Smooth muscle cell (in vitro differentiated cells): ENCODE measurements at regions not wholly inside any gene's neighbourhood (a gene's known extent, or its start where the extent isn't known, plus 50 kb on each side); places are given as distances from the start of the nearest gene placed in this dataset.

ENCODE experiments used
- DNase-seq: peaks from one replicate; lab custom pipeline; 2025; ENCODE audit not compliant: unreplicated experiment; lab: John Stamatoyannopoulos, UW
- H2AFZ ChIP-seq: fragments of 200-600 bp; sonication (generic); 2 replicates; pipeline ENCODE4 v1.6.0; 2016; ENCODE audit warnings: antibody characterized with exemption, low read depth, mild to moderate bottlenecking
- H3F3A ChIP-seq: fragments of 200-600 bp; sonication (generic); 2 replicates; pipeline ENCODE4 v1.6.0; 2017; ENCODE audit warnings: antibody characterized with exemption, low read depth
- H3K27ac ChIP-seq: fragments of 200-600 bp; sonication (generic); 2 replicates; pipeline ENCODE4 v1.5.1; 2016; ENCODE audit warnings: low read depth, mild to moderate bottlenecking
- H3K27me3 ChIP-seq: fragments of 200-600 bp; sonication (generic); 2 replicates; pipeline ENCODE4 v1.6.1; 2016; ENCODE audit warnings: low read depth, mild to moderate bottlenecking
- H3K36me3 ChIP-seq: fragments of 200-600 bp; sonication (generic); 2 replicates; pipeline ENCODE4 v1.5.1; 2016; ENCODE audit warnings: low read depth
- H3K4me1 ChIP-seq: fragments of 200-600 bp; sonication (generic); 2 replicates; pipeline ENCODE4 v1.5.1; 2016; ENCODE audit warnings: low read depth
- H3K4me2 ChIP-seq: fragments of 200-600 bp; sonication (generic); 2 replicates; pipeline ENCODE4 v1.6.0; 2016; ENCODE audit warnings: mild to moderate bottlenecking
- H3K4me3 ChIP-seq: fragments of 200-600 bp; sonication (generic); 2 replicates; pipeline ENCODE4 v1.5.1; 2016; ENCODE audit warnings: mild to moderate bottlenecking
- H3K79me2 ChIP-seq: fragments of 200-600 bp; sonication (generic); 2 replicates; pipeline ENCODE4 v1.6.0; 2016; ENCODE audit warnings: low read depth, mild to moderate bottlenecking
- H3K9ac ChIP-seq: fragments of 200-600 bp; sonication (generic); 2 replicates; pipeline ENCODE4 v1.6.0; 2016; ENCODE audit warnings: low read depth
- H3K9me3 ChIP-seq: fragments of 200-600 bp; sonication (generic); replicated peaks from 2 replicates; pipeline ENCODE4 v1.5.1; 2016; ENCODE audit warnings: low read depth
- H4K20me1 ChIP-seq: fragments of 200-600 bp; sonication (generic); 2 replicates; pipeline ENCODE4 v1.6.0; 2016; ENCODE audit warnings: low read depth
- WGBS: methylation state at CpG from one replicate; pipeline ENCODE4 v1.1.7; 2016; ENCODE audit warnings: low lambda C conversion rate; 5-methylcytosine and 5-hydroxymethylcytosine counted together
- TF ChIP-seq, protein P1 (sequence below): fragments of 200-600 bp; sonication (generic); IDR thresholded peaks from 2 replicates; pipeline ENCODE4 v1.5.1; 2017; ENCODE audit warnings: borderline replicate concordance, mild to moderate bottlenecking, antibody characterized with exemption; ENCODE audit not compliant: insufficient read depth, poor library complexity, severe bottlenecking

DNA sequence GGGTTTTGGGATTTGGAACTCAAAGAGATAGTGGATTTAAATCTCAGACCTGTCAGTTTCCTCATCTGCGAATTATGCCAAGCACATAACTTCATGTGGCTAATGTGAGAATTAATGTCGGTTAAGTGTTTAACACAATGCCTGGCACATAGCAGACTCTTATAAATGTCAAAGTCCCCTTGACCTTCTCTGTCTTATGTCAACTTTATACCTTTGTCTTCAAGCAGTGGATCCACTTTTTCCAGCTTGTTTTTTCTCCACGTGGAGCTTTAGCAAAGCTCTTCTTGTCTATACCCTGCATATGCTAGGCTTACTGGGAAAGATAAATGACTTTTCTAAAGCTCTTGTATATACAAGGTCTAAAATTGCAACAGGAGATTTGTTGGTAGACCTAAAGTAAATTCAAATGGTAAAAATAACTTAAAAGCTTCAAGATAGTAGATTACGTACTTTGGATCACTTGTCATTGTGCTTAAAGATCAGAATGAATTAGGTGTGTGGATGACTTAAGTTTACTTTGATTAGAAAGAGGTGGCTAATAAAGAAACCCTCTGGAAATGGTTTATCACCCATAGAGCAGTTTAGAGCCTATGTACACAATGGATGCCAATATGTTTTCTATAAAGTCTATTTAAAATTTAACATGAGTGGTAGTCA is 318.3 kb upstream of the SORL1-AS1 start:
- Histone ChIP-seq H3K36me3 (no peaks in the 10 kb centered on the region), H3K27ac (no peak overlapping the region), H3K4me3 (no peak overlapping the region), H3K9me3 (no peaks in the 10 kb centered on the region), H3K4me1 (no peaks in the 10 kb centered on the region), H2AFZ (no peak overlapping the region), H4K20me1 (no peaks in the 10 kb centered on the region), H3K79me2 (no peaks in the 10 kb centered on the region), H3K9ac (no peak overlapping the region), H3K27me3 (no peaks in the 10 kb centered on the region), H3F3A (peaks cover 5% of the 10 kb centered on the region), H3K4me2 (no peak overlapping the region)
- WGBS: 34% methylated on average over 4 of the region's 4 CpGs
- DNase-seq: no peak
- TF ChIP-seq, protein P1, sequence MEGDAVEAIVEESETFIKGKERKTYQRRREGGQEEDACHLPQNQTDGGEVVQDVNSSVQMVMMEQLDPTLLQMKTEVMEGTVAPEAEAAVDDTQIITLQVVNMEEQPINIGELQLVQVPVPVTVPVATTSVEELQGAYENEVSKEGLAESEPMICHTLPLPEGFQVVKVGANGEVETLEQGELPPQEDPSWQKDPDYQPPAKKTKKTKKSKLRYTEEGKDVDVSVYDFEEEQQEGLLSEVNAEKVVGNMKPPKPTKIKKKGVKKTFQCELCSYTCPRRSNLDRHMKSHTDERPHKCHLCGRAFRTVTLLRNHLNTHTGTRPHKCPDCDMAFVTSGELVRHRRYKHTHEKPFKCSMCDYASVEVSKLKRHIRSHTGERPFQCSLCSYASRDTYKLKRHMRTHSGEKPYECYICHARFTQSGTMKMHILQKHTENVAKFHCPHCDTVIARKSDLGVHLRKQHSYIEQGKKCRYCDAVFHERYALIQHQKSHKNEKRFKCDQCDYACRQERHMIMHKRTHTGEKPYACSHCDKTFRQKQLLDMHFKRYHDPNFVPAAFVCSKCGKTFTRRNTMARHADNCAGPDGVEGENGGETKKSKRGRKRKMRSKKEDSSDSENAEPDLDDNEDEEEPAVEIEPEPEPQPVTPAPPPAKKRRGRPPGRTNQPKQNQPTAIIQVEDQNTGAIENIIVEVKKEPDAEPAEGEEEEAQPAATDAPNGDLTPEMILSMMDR: no peak

DNA sequence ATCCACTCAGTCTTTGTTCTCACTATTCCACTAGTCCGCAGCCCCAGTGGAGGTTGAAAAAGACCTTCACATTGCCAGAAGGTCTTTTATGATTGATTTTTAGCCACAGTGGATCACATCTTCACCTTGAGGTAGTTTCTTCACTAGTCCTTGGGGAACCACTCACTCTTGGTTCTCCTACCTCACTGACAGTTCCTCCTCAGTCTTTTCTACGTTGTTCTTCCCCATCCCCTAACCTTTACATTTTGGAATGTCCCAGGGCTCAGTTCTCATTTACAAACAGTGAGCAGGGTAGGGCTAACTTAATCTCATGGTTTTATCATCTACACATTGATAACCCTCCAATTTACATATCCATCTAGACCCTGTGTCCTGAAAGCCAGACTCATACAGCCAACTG is 316.4 kb upstream of the SORL1-AS1 start:
- Histone ChIP-seq H2AFZ (no peak overlapping the region), H3K27me3 (no peaks in the 10 kb centered on the region), H3K4me3 (no peak overlapping the region), H3K4me2 (no peak overlapping the region), H3K27ac (no peak overlapping the region), H3K79me2 (no peaks in the 10 kb centered on the region), H4K20me1 (no peaks in the 10 kb centered on the region), H3K4me1 (peaks cover 3% of the 10 kb centered on the region), H3K36me3 (no peaks in the 10 kb centered on the region), H3K9ac (no peak overlapping the region), H3K9me3 (no peaks in the 10 kb centered on the region), H3F3A (peaks cover 5% of the 10 kb centered on the region)
- 96% methylated on average over 2 of the region's 2 CpGs for WGBS
- no peak for DNase-seq
- TF ChIP-seq, protein P1: no peak

DNA sequence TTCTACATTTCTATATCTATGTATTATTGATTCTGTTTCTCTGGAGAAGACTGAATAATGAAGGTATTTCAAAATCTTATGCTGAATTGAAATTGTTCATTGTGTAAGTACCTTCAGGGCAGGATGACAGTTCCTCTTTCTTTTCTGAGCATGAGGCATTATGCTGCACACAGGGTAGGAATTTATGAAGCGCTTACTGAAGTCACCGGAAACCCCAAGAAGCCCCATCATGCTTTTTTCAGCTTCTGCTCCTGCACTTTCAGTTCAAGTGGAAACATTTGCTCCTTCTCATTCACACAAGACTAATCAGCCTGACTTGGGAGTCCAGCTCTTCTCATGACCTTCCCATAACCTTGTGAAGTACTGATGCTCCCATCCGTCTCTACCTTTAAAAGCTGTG is 314.7 kb upstream of the SORL1-AS1 start:
- Histone ChIP-seq H3K4me2 (peak overlapping the region; percentile 41), H3K9ac (no peak overlapping the region), H3K9me3 (no peaks in the 10 kb centered on the region), H3K27ac (no peak overlapping the region), H3K27me3 (no peaks in the 10 kb centered on the region), H3K79me2 (no peaks in the 10 kb centered on the region), H2AFZ (no peak overlapping the region), H4K20me1 (no peaks in the 10 kb centered on the region), H3K4me1 (peaks cover 3% of the 10 kb centered on the region), H3F3A (peaks cover 5% of the 10 kb centered on the region), H3K4me3 (no peak overlapping the region), H3K36me3 (no peaks in the 10 kb centered on the region)
- TF ChIP-seq, protein P1: no peak
- 63% methylated on average over 3 of the region's 3 CpGs for WGBS
- no peak for DNase-seq

DNA sequence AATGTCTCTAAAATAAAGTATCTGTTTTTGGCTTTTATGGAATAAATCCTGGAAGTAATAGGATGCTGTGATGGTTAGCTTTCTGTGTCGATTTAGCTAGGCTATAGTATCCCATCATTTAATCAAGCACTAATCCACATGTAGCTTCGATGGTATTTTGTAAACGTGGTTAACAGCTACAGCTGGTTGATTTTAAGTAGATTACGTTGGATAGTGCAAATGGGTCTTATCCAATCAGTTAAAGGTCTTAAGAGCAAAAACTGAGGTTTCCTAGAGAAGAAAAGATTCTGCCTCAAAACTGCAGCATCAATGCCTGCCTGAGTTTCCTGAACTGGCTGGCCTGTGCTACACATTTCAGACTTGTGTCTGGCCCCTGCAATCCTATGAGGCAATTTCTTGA is 314.2 kb upstream of the SORL1-AS1 start:
- Histone ChIP-seq H3K9ac (no peak overlapping the region), H2AFZ (peak overlapping the region; percentile 67), H4K20me1 (no peaks in the 10 kb centered on the region), H3K4me2 (peak overlapping the region; percentile 41), H3K9me3 (no peaks in the 10 kb centered on the region), H3F3A (peaks cover 8% of the 10 kb centered on the region), H3K4me1 (peaks cover 3% of the 10 kb centered on the region), H3K27ac (no peak overlapping the region), H3K79me2 (no peaks in the 10 kb centered on the region), H3K4me3 (no peak overlapping the region), H3K36me3 (no peaks in the 10 kb centered on the region), H3K27me3 (no peaks in the 10 kb centered on the region)
- TF ChIP-seq, protein P1: no peak
- no peak for DNase-seq
- 46% methylated on average over 4 of the region's 4 CpGs for WGBS
